ENCODE measurements at regions not wholly inside any gene's neighbourhood (a gene's known extent, or its start where the extent isn't known, plus 50 kb on each side); places are given as distances from the start of the nearest gene placed in this dataset.
"Not testable (repeated sequence)": the region's sequence is repeated elsewhere in the genome, so short reads cannot be mapped to it uniquely, and the experiment has no call there.

DNA sequence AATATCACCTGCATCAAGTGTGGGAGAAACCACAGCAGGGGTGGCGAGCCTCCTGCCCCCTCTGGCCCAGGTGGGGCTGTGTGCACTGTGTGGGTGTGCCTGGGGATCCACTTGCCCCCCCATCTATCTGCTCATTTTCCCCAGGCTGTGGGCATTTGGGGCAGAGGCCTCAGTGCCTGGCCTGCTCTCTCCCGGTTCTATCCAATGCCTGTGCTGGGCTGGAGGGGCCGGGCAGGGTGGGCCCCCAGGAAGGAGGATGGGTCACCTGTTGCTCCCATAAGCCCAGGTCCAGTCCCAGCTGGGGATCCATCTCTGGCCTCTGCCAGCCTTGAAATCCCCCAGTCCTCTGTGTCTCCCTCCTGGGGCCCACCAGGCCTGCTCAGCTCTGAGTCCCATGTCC lies 105.6 kb downstream of the TMEM121 start:
- no peak for ATAC-seq (ENCODE audit: insufficient read depth, low FRiP score)
- no peak overlapping the region for H3K4me3 ChIP-seq

DNA sequence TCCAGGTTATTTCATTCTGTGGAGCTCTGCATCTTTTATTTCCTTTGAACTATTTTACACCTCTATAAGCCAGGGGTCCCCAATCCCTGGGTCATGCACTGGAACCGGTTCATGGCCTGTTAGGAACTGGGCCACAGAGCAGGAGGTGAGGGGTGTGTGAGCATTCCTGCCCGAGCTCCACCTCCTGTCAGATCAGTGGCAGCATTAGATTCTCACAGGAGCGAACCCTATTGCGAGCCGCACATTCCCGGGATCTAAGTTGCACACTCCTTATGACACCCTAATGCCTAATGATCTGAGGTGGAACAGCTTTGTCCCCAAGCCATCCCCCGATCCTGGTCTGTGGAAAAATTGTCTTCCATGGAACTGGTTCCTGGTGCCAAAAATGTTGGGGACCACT lies 107.2 kb downstream of the TMEM121 start:
- not testable (repeated sequence) for ATAC-seq (ENCODE audit: insufficient read depth, low FRiP score); H3K27ac ChIP-seq (ENCODE audit: low read depth in 1 of 2, low read length in 1 of 2); DNase-seq; H3K4me3 ChIP-seq; H3K9ac ChIP-seq (ENCODE audit: insufficient read depth in 1 of 2, low read length in 2 of 2); H3K27me3 ChIP-seq (ENCODE audit: control insufficient read depth in 3 of 3, insufficient read depth in 3 of 3, low read length in 2 of 3); H3K9me3 ChIP-seq (ENCODE audit: control insufficient read depth in 4 of 4, insufficient read depth in 3 of 4, low read length in 3 of 4); H3K4me1 ChIP-seq (ENCODE audit: control insufficient read depth in 5 of 5, insufficient read depth in 5 of 5, low read length in 5 of 5); H3K36me3 ChIP-seq (ENCODE audit: control insufficient read depth in 4 of 4, insufficient read depth in 4 of 4, low read length in 4 of 4)
- WGBS, 2 donors, result 73 to 81% methylated on average over 7 of the region's 7 CpGs

More for the DNA sequence above, 105.6 kb downstream of the TMEM121 start:
- DNase-seq, result no peak
- Histone ChIP-seq H3K4me1 (ENCODE audit: control insufficient read depth in 5 of 5, insufficient read depth in 5 of 5, low read length in 5 of 5) (peaks cover 0 to 3% (median 0%) of the 10 kb centered on the region in 5 donors), H3K27me3 (ENCODE audit: control insufficient read depth in 3 of 3, insufficient read depth in 3 of 3, low read length in 2 of 3) (no peaks in the 10 kb centered on the region), H3K9me3 (ENCODE audit: control insufficient read depth in 4 of 4, insufficient read depth in 3 of 4, low read length in 3 of 4) (peaks cover 0 to 8% (median 3%) of the 10 kb centered on the region in 4 donors), H3K36me3 (ENCODE audit: control insufficient read depth in 4 of 4, insufficient read depth in 4 of 4, low read length in 4 of 4) (no peaks in the 10 kb centered on the region), H3K27ac (ENCODE audit: low read depth in 1 of 2, low read length in 1 of 2) (no peak overlapping the region), H3K9ac (ENCODE audit: insufficient read depth in 1 of 2, low read length in 2 of 2) (no peak overlapping the region)
- TF ChIP-seq, protein P1, sequence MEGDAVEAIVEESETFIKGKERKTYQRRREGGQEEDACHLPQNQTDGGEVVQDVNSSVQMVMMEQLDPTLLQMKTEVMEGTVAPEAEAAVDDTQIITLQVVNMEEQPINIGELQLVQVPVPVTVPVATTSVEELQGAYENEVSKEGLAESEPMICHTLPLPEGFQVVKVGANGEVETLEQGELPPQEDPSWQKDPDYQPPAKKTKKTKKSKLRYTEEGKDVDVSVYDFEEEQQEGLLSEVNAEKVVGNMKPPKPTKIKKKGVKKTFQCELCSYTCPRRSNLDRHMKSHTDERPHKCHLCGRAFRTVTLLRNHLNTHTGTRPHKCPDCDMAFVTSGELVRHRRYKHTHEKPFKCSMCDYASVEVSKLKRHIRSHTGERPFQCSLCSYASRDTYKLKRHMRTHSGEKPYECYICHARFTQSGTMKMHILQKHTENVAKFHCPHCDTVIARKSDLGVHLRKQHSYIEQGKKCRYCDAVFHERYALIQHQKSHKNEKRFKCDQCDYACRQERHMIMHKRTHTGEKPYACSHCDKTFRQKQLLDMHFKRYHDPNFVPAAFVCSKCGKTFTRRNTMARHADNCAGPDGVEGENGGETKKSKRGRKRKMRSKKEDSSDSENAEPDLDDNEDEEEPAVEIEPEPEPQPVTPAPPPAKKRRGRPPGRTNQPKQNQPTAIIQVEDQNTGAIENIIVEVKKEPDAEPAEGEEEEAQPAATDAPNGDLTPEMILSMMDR (IDR thresholded peaks at IDR 0.05; ENCODE audit: control extremely low read depth, extremely low read depth), result no peak
- 85 to 90% methylated on average over 3 of the region's 3 CpGs for WGBS, 2 donors

DNA sequence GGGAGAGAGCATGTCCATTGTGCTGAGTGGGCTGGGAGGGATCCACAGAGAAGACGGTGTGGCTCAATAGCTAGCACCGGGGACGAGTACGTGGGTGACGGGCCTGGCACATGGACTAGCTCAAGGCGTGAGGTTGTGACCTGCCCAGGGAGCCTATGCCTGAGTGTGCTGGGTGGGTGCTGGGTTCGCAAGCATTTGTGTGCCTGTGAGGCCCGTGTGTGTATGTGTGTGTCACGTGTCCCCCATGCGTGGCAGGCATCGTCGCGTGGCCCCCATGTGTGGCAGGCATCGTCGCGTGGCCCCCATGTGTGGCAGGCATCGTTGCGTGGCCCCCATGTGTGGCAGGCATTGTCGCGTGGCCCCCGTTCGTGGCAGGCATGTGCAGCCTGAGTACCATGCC lies 109.2 kb downstream of the TMEM121 start:
- Histone ChIP-seq H3K9ac (ENCODE audit: insufficient read depth in 1 of 2, low read length in 2 of 2) (no peak overlapping the region), H3K36me3 (ENCODE audit: control insufficient read depth in 4 of 4, insufficient read depth in 4 of 4, low read length in 4 of 4) (no peaks in the 10 kb centered on the region), H3K4me3 (no peak overlapping the region), H3K4me1 (ENCODE audit: control insufficient read depth in 5 of 5, insufficient read depth in 5 of 5, low read length in 5 of 5) (peaks cover 0 to 6% (median 0%) of the 10 kb centered on the region in 5 donors), H3K9me3 (ENCODE audit: control insufficient read depth in 4 of 4, insufficient read depth in 3 of 4, low read length in 3 of 4) (peaks cover 0 to 8% (median 3%) of the 10 kb centered on the region in 4 donors), H3K27me3 (ENCODE audit: control insufficient read depth in 3 of 3, insufficient read depth in 3 of 3, low read length in 2 of 3) (no peaks in the 10 kb centered on the region), H3K27ac (ENCODE audit: low read depth in 1 of 2, low read length in 1 of 2) (no peak overlapping the region)
- WGBS, 2 donors, result 81 to 94% methylated on average over 20 to 22 of the region's 22 CpGs
- ATAC-seq (ENCODE audit: insufficient read depth, low FRiP score), result no peak
- DNase-seq, result no peak
- TF ChIP-seq, protein P1 (IDR thresholded peaks at IDR 0.05; ENCODE audit: control extremely low read depth, extremely low read depth), result no peak

DNA sequence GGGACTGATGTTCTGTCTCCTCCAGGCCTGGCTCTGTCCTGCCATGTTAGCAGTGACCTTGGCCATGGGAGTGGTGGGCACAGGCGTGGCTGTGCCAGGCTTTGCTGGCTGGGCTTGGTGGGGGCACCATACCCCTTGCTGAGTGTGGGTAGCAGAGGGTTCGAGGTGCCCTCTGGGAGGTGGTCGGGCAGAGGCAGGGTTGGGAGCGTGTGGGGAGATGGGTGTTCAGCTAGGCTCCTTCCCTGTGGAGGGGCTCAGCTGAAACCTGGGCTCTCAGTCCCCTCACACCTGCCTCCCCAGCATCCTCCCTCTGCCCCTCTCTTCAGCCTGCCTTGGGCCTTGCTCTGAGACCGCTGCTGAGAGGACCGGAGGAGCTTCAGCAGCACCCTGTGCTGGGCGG lies 109.6 kb downstream of the TMEM121 start:
- WGBS, 2 donors, result 64 to 82% methylated on average over 7 of the region's 7 CpGs
- not testable (repeated sequence) for H3K9me3 ChIP-seq (ENCODE audit: control insufficient read depth in 4 of 4, insufficient read depth in 3 of 4, low read length in 3 of 4); H3K4me3 ChIP-seq; H3K27ac ChIP-seq (ENCODE audit: low read depth in 1 of 2, low read length in 1 of 2); H3K36me3 ChIP-seq (ENCODE audit: control insufficient read depth in 4 of 4, insufficient read depth in 4 of 4, low read length in 4 of 4); H3K27me3 ChIP-seq (ENCODE audit: control insufficient read depth in 3 of 3, insufficient read depth in 3 of 3, low read length in 2 of 3); DNase-seq; ATAC-seq (ENCODE audit: insufficient read depth, low FRiP score); H3K4me1 ChIP-seq (ENCODE audit: control insufficient read depth in 5 of 5, insufficient read depth in 5 of 5, low read length in 5 of 5); H3K9ac ChIP-seq (ENCODE audit: insufficient read depth in 1 of 2, low read length in 2 of 2)

DNA sequence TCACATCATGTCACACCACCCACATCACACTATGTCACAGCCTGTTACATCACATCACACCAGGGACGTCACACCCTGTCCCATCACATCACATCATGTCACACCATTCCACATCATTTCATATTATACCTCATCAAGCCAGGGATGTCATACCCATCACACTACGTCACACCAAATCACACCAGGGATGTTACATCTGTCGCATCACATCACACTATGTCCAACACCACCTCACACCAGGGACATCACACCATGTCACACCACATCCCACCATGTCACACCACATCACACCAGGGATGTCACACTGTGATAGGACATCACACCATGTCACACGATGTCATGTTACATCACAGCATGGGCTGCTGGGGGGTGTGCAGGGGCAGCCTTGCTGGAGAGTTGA lies 110.6 kb downstream of the TMEM121 start:
- DNase-seq (no peak), ATAC-seq (ENCODE audit: insufficient read depth, low FRiP score) (no peak)
- Histone ChIP-seq H3K4me1 (ENCODE audit: control insufficient read depth in 5 of 5, insufficient read depth in 5 of 5, low read length in 5 of 5) (peaks cover 0 to 9% (median 0%) of the 10 kb centered on the region in 5 donors), H3K27ac (ENCODE audit: low read depth in 1 of 2, low read length in 1 of 2) (no peak overlapping the region), H3K9me3 (ENCODE audit: control insufficient read depth in 4 of 4, insufficient read depth in 3 of 4, low read length in 3 of 4) (peaks cover 0 to 8% (median 3%) of the 10 kb centered on the region in 4 donors), H3K27me3 (ENCODE audit: control insufficient read depth in 3 of 3, insufficient read depth in 3 of 3, low read length in 2 of 3) (no peaks in the 10 kb centered on the region), H3K4me3 (no peak overlapping the region), H3K36me3 (ENCODE audit: control insufficient read depth in 4 of 4, insufficient read depth in 4 of 4, low read length in 4 of 4) (no peaks in the 10 kb centered on the region), H3K9ac (ENCODE audit: insufficient read depth in 1 of 2, low read length in 2 of 2) (no peak overlapping the region)
- 84 to 86% methylated on average over 4 of the region's 4 CpGs for WGBS, 2 donors
- TF ChIP-seq, protein P1 (IDR thresholded peaks at IDR 0.05; ENCODE audit: control extremely low read depth, extremely low read depth), result no peak

DNA sequence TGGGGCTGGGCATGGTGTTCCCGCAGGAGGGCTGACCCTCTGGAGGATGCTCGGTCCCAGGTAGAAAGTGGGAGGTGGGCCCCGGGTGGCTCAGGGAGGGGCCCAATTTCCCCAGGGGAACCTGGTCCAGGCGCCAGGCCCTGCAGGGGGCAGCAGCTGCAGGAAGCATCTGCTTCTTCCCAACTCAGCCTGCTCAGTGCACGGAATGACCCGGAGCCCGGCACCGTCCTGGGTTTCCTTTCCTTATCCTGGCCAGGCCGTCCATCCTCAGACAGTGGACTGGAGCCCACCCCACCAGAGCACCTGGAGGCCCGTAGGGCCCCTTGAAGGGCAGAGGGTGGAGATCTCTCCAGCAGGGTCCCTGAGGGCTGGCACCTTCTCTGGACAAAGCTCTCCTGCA lies 111.0 kb downstream of the TMEM121 start:
- DNase-seq; H3K27ac ChIP-seq (ENCODE audit: low read depth in 1 of 2, low read length in 1 of 2); H3K27me3 ChIP-seq (ENCODE audit: control insufficient read depth in 3 of 3, insufficient read depth in 3 of 3, low read length in 2 of 3); ATAC-seq (ENCODE audit: insufficient read depth, low FRiP score); H3K9ac ChIP-seq (ENCODE audit: insufficient read depth in 1 of 2, low read length in 2 of 2); H3K36me3 ChIP-seq (ENCODE audit: control insufficient read depth in 4 of 4, insufficient read depth in 4 of 4, low read length in 4 of 4); H3K9me3 ChIP-seq (ENCODE audit: control insufficient read depth in 4 of 4, insufficient read depth in 3 of 4, low read length in 3 of 4); H3K4me1 ChIP-seq (ENCODE audit: control insufficient read depth in 5 of 5, insufficient read depth in 5 of 5, low read length in 5 of 5); H3K4me3 ChIP-seq: not testable (repeated sequence)
- WGBS, 2 donors, result 83 to 84% methylated on average over 6 to 7 of the region's 10 CpGs
